GM19238 (cell line): ENCODE measurements at regions not wholly inside any gene's neighbourhood (a gene's known extent, or its start where the extent isn't known, plus 50 kb on each side); places are given as distances from the start of the nearest gene placed in this dataset.
A peak's percentile ranks its signal among the peaks of the same experiment; 100 is the strongest.

Experiments
- DNase-seq: peaks from one replicate; pipeline ENCODE4 v3.0.0; 2011; ENCODE audit warnings: low spot score; ENCODE audit not compliant: insufficient read length

DNA sequence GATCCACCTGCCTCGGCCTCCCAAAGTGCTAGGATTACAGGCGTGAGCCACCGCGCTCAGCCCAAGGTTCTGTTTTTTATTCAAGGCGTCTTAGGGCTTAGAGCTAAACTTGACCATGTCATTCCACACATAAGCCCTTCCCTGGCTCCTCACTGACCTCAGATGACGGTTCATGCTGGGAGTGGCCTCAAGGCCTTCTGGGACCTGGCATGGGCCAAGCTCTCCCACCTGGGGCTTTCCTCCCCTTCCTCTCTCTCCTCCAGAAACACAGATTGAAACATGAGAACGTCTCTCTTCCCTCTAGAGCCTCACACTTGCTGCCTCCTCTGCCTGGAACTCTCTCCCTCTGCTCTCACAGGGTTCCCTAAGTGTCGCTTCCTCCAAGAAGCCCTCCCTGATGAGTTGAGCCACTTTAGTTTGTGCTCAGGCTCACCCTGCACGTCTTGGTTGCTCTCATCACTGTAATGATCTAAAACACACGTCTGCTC is 155.6 kb upstream of the IER5L start:
- no peak for DNase-seq

DNA sequence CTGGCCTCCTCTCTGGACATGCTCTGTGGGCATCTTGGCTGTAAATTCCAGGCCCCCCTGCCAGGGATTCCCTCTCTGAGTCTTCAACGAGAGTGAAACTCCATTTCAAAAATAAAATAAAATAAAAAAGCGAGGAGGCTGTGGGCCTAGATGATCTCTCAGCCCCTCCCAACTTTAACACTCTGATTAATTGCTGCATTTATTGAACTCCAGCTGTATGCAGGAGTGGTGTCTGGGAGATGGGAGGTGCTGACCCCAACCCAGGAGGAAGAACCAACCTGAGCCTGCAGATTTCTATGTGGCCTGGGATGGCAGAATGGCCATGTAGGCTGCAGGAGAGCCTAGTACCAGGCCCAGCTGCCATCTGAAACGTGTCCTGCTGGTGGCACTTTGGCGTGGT is 154.5 kb upstream of the IER5L start:
- DNase-seq = no peak

DNA sequence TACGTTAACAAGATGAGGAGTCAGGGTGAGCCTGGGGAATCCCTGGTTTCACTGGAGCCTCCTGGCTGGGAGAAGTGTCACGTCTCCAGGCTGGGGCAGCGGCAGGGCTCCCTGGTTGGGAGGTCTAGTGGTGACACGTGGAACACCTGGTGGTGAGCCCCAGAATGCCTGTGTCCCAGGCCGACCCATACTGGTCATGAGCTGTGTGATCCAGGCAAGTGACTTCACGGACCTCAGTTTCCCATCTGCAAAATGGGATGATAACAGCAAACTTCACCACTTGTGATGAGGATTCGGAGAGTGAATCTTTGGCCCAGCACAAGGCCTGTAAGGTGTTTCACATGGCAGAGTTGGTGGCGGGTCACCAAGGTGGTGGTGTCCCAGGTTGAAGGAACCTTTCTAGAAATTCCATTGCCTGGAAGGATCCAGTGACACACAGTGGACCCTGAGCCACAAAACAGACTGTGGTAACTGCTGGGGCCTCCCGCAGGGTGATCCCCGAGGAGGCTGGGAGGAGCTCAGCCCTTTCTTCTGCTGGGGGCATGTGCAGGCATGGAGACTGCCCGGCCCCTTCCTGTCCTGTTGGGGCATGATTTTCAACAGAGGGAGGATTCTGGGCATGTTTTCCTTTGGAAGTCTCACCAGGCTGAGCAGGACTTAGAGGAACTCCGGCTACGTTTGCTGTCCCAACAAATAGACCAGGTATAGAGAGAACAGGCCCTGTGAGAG is 153.9 kb upstream of the IER5L start:
- no peak for DNase-seq

DNA sequence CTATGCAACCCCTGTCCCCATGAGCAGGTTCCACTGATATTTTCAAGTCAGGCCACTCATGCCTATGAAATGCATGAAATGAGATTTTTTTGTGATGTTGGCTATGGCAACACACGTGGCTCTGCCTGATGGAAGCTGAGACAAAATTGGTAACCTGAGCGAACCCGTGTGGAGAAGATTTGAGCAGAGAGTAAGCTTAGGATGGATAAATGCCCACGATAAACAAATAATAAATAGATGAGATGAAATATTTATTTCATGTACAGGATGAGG is 153.4 kb upstream of the IER5L start:
- DNase-seq = no peak

DNA sequence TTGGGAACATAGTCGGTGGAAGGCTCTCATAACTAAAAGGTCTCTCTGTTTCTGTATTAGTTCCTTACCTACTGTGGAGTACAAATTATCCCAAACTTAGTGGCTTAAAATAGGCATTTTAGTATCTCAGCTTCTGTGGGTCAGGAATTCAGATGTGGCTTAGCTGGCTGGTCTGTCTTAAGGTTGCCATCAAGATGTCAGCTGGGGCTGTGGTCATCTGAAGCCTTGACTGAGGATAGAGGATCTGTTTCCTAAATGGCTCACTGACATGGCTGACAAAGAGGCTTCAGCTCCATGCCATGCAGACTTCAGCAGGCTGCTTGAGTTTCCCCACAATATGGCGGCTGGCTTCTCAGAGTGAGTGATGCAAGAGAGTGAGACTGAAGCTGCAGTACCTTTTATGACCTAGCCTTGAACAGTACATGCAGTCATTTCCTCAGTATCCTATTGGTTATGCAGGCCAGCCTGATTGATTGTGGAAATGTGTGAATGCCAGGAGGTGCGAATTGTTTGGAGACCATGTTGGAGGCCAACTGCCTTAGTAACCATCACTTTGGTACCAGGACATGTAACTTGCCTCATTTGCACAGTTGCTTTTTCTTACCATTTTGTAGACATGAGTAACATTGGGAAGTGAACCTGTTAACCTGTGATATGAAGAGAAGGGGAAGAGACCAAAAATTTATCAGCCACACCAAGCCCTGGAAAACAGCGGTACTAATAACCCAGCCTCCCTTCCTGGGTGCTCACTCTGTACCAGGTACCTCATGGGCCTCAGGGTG is 152.8 kb upstream of the IER5L start:
- no peak for DNase-seq

DNA sequence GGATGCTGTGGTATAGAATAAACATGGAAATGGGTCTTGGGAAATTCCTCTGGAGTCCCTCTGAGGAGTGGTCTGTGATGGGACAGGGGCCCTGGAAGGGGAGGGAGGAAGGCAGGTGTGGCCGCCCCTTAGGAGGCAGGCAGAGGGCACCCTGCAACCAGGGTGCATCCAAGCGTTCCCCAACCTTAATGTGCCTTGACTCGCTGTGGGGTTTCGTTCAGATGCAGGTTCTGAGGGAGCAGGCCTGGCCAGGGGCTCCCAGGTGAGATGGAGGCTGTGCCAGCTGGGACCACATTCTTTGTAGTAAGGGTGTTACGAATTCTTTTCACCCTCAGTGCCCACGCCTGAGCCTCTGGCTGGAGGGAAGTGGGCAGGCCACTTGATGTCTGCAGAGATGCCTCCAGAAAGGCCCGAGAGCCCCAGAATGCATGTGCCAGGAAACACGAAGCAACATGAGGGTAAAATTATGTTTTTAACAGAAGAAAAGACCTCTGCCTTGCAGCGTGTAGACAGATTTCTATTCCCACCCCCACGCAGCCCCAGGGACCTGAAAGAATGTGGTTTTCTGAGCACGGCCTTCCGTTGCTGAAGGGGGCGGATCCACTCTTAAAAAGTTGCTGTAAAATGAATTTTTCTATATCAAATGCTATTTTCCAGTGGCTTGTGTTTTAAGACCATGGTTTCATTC is 150.4 kb upstream of the IER5L start:
- DNase-seq = no peak

DNA sequence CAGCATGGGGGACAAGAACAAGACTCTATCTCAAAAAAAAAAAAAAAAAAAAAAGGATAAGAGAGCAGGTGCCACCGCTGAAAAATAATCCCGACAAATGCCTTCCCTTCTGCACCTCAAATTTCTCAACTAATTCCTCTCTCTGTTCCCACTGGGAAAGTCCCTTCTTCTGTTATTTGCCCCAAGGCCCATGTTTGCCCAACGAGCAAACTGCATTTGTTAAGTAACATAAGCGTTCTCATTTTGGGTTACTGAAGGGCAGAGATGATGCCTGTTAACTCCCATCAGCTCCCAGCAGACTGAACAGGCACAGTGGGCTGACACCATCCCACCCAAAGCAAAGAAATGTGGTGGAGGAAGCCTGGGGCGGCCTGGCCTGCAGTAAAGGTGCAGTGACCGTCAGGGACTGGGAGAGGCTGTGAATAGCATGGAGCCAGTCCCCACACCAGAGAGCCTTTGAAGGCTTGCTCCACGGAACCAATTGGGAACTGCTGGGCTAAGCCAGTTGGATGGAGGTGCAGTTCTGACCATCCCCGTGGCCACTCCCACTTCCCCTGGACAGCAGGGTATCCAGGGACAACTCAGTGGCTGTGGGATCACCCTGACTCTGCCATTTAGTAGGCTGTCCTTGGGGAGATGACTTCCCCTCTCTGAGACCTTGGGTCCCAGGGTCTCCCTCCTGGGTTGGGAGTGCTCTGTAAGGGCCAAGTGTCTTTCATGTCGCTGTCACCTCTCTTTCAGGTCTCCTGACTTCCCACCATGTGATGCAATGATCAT is 149.7 kb upstream of the IER5L start:
- no peak for DNase-seq

DNA sequence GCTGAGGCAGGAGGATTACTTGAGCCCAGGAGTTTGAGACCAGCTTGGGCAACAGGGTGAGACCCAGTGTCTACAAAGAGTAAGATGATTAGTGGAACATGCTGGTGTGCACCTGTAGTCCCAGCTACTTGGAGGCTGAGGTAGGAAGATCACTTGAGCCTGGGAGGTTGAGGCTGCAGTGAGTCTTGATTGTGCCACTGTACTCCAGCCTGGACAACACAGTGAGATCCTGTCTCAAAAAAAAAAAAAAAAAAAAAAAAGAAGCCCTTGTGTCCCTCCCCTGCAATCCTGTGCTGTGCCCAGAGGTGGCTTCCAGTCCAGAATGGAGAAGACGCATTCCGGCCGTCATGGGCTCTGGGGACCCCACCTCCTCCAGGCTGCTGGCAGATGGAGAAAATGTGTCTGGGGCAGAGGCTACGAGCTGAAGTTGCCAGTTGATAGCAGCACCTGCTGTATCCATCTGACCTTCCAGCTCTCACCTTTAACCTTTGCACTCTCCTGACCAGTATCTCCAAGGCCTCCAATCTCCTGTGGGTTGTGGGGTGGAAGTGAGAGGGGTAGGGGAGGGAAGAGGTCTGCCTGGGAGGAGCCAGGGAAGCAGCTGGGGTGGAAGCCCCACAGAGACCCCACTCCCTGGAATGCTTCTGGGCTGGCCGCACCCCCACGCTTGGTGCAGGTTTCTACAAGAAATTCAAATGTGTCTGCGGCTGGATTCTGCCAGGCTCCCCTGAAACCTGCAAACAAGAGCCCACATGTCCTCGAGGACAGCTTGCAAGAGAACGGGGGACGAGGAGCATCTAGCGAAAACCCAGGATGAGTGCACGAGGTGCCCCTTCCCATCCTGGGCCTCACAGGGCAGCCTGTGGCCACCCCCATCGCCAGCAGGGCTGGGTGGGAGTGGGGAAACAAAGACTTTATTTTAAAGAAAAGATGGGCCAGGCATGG is 148.3 kb upstream of the IER5L start:
- DNase-seq = no peak

DNA sequence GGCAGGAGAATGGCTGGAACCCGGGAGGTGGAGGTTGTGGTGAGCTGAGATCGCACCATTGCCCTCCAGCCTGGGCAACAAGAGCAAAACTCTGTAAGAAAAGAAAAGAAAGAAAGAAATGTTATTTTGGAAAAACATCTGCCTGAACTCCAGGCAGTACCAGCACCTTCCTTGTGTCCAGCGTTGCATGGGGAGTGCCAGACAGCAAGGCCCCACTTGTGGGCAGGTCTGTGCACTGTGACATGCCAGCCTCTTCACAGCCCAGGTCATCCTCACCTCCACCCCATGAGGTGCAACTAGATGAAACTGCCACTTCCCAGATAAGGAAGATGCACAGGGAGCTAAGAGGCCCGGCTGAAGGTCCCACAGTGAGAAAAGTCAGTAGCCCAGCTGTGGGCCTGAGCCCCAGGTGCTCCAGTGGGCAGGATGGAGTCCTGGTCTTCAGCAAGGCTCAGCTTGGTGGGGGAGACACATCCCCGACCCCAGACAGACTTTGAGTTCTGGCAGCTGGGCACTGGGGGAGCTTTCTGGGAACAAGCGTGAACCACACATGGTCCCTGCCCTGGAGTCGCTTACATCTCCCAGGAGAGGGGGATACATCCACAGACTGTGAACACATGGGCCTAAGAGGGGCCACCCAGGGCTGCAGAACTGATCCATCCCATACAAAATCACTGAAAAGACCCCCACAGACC is 146.9 kb upstream of the IER5L start:
- DNase-seq = no peak

DNA sequence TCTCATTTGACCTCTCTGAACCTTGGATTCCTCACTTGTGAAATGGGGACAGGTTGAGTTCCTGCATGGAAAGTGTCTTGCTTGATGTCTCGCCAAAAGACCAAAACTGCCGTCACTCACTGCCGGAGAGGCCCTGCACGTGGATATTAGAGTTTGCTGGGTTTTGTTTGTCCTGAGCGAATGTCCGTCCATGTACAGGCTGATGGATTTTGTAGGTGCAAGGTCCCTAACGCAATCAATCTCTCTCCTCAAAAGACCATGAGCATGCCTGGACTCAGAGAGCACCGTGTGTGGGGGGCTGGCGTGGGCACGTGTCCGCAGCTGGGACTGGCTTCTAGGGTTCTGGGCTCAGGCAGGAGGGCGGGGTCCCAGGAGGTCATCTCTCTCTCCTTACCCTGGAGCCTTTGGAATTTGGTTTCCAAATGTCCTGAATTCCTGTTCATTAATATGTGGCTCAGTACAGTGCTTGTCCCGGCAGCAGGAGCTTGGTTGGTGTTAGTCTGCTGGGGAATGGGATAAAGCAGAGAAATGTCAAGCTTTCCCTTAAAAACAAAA is 146.0 kb upstream of the IER5L start:
- DNase-seq = no peak

DNA sequence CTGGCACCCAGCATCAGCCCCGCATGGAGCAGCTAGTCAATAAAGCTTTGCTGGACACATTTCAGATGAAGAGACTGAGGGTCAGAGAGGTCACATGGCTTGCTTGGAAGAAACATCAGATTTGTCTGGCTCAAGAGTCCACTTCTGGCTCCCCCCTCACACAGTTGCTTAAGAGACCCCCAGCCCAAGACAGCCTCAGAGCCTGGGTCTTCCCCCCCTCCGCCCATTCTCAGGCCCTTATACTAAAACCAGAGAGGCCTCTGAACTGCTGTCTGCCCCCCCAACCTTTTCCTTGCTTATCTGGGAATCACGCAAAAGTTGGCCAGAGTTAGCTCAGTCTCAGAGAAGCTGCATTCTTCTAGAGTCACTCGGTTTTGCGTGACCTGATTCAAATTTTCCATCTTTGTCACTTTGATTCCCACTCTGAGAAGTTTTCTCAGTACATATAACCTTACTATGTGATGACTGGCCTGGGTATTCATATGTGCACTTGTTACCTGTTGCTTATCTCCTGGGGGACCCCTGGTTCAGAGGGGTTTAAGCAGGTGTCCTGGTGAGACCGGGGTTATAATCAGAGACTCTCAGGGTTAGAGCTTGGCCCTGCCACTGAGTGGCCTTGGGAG is 145.4 kb upstream of the IER5L start:
- DNase-seq = no peak

DNA sequence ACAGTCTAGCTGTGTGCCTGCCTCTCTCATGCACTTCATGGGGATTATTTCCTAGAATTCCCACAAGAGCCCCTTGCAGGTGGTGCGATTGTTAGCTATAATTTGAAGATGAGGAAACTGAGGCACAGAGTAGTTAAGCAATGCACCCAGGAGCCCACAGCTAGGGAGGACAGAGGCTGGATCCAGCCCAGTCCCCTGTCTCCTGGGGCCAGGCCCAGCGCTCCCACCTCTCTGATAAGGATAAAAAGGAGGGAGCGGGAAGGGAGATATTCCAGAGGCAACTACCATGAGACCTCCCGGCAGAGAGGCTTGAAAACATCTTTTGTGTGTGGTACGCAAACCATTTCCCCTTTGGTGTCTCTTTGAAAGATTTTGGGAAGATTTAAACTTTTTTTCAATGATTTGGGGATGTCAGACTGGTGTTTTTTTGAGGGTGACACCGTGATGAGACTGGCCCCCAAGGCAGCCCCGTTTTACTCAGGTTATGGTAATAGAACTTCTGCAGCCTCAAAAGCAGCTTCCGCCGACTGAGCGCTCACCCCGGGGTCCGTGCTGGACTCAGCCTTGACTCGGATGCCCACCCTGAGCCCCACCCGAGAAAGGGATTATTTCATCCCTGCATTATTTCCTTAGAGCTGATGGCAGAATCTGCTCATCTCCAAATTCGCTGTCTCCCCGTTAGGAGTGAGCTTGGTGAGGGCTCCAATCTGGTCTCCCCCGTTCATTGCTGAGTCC is 144.7 kb upstream of the IER5L start:
- DNase-seq = no peak

DNA sequence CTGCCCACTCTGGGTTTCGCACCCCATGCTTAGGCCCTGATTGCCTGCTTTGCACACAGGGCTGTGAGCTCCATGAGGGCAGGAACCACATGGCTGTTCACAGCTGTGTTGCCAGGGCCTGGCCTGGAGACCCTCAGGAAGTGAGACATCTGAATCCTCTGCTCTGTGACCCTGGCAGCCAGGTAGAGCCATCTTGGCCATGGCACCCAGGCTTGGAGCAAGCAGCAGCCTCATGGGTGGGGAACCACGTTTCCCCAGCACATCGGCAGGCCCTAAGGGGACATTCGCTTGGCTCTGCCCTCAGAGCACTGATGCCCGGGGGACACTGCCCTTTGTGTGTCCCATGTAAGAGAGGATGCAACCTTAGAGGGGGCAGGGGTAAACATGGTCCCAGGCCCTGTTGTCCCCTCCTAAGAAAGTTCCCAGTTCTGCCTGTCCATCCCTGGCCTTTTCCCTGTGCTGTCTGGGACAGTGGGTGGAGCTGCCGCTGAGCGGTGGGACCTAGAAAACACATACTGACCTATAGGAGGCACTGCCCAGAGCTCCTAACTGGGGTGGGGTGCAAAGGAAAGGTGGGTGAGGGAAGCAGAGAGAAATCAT is 144.1 kb upstream of the IER5L start:
- no peak for DNase-seq

DNA sequence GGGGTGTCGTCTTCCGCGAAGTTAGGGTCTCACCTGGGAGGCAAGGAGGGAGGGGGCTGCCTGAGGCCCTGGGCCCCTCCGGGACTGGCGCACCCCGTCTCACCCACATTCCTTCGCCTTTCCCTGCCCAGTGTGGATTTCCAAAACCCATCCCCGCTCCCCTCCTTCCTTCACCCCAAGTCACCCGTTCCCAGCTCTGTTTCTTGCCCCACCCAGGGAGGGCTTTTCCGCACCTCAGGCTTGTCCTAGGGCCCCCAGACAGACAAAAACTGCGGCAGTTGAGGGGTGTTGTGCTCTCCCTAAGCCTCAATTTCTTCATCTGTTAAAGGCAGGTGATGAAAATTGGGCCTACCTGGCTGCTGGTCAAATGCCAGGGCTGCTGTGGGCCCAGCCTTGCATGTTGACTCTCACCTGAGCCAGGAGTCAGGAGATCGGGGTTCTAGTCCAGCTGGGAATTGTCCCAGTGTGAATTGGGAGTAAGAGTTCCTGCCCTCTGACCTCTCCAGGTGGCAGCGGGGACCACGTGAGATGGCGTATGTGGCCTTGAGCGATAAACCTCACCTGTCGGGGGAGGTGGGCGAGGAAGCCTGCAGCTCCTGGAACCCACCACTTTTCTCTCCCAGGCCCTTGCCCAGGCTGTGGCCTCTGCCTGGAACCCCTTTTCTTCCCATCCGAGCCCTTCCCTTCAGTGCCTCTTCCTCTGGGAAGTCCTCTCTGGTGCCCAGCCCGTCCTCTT is 143.4 kb upstream of the IER5L start:
- no peak for DNase-seq

DNA sequence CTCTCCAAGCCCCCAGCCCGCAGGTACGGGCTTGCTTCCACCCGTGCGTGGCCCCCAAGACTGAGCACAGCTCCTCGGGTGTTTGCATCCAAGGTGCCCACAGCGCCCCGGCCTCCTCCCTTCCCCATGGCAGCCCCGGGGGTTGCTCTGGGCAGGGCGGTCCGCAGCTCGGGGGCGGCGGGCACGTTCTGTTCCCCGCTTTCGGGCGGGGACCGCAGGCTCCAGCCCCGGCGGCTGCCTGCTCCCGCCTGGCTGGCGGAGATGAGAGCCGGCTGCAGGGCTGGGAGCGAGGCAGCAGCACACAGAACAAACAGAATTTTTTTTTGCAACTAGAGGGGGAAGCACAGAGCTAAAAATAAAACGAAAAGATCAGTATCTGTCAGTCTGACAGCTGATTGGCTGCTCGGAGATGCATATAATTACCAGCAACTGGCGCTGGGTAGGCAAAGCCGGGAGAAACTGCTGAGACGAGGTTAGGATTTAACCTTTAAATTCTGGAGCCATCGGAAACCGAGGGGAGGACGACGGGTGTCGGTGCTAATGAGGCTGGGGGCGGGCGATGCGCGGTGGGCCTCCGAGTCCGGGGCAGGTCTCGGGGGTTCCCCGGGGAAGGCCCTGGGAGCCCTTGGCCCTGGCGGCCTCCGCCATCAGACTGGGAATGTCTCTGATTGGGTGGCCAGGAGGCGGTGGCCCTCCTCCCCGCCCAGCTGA is 142.7 kb upstream of the IER5L start:
- peak; percentile 41 for DNase-seq

DNA sequence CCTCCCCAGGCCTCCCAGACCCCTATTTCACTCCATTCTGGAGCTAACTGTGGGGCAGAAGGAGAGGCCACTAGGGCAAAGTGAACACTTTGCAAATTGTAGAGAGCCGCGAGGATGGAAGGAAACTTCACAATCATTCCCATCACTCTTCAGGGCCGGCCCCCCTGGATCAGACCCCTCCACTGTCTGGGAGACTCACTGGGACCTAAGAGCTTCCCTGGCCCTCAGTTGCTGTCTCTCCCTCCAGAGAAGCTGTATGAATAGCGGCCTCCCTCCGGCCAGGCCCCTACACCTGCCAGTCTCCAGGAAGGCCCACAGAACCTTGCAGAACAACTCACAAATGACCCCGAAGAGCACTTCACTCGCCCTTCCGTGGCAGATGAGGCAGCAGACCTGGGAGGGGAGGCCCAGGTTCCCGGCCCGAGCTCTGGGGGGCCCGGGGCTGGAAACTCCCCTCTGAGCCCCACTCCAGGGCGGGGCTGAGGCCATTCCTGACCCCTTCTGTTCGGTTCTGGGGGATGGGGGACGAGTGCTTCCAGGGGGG is 141.9 kb upstream of the IER5L start:
- DNase-seq = no peak
